ENCODE measurements at regions not wholly inside any gene's neighbourhood (a gene's known extent, or its start where the extent isn't known, plus 50 kb on each side); places are given as distances from the start of the nearest gene placed in this dataset.
A peak's percentile ranks its signal among the peaks of the same experiment; 100 is the strongest.

GRCh38 chr14:76595266-76595665, 166.0 kb upstream of the VASH1 start:
- 8 to 18% methylated on average over 5 of the region's 5 CpGs for WGBS, 2 experiments (ENCODE audit: low coverage in 1 of 2, low lambda C conversion rate in 2 of 2, missing lambda C conversion rate in 2 of 2)
- Histone ChIP-seq H3K4me1 (ENCODE audit: insufficient read depth) (no peaks in the 10 kb centered on the region), H3K9me3 (ENCODE audit: low read depth) (no peaks in the 10 kb centered on the region), H3K27me3 (replicated peaks; ENCODE audit: insufficient read depth) (peaks cover 6% of the 10 kb centered on the region; the same call in 1 of the 2 replicates), H3K4me2 (ENCODE audit: unreplicated experiment) (no peak overlapping the region), H3K9ac (no peak overlapping the region), H3F3A (ENCODE audit: insufficient read depth) (no peaks in the 10 kb centered on the region), H2AFZ (no peak overlapping the region), H4K20me1 (ENCODE audit: insufficient read depth) (no peaks in the 10 kb centered on the region), H3K27ac (no peak overlapping the region), H3K9me2 (ENCODE audit: insufficient read depth) (no peaks in the 10 kb centered on the region), H3K36me3 (ENCODE audit: low read depth) (no peaks in the 10 kb centered on the region), H3K4me3 (no peak overlapping the region), H3K79me2 (ENCODE audit: insufficient read depth) (no peaks in the 10 kb centered on the region)
- in situ Hi-C loops (cut with MboI), result no loop called here
- TF ChIP-seq EZH2phosphoT487 (IDR thresholded peaks at IDR 0.05; ENCODE audit: insufficient read depth, low read depth) (no peak), EZH2 (IDR thresholded peaks at IDR 0.05; ENCODE audit: insufficient read depth, poor library complexity, severe bottlenecking) (no peak)
- peak; percentile 1 for DNase-seq

- in situ Hi-C loops (cut with MboI), result no loop called here
- no peaks in the 10 kb centered on the region for H4K20me1 ChIP-seq (ENCODE audit: insufficient read depth)
- H3F3A ChIP-seq (ENCODE audit: insufficient read depth), result no peaks in the 10 kb centered on the region
- H3K36me3 ChIP-seq (ENCODE audit: low read depth), result no peaks in the 10 kb centered on the region
- DNase-seq, result no peak
- no peak overlapping the region for H3K9ac ChIP-seq
- H3K4me3 ChIP-seq, result no peak overlapping the region
- no peak overlapping the region for H3K4me2 ChIP-seq (ENCODE audit: unreplicated experiment)
- H3K27me3 ChIP-seq (replicated peaks; ENCODE audit: insufficient read depth), result peaks cover 6% of the 10 kb centered on the region; the same call in 1 of the 2 replicates
- H3K9me2 ChIP-seq (ENCODE audit: insufficient read depth), result no peaks in the 10 kb centered on the region
- H3K9me3 ChIP-seq (ENCODE audit: low read depth), result no peaks in the 10 kb centered on the region
- no peak overlapping the region for H2AFZ ChIP-seq
- H3K79me2 ChIP-seq (ENCODE audit: insufficient read depth), result no peaks in the 10 kb centered on the region
- no peak overlapping the region for H3K27ac ChIP-seq
- WGBS, 2 experiments (ENCODE audit: low coverage in 1 of 2, low lambda C conversion rate in 2 of 2, missing lambda C conversion rate in 2 of 2), result 2 to 5% methylated on average over 3 of the region's 3 CpGs
- no peak for TF ChIP-seq EZH2 (IDR thresholded peaks at IDR 0.05; ENCODE audit: insufficient read depth, poor library complexity, severe bottlenecking)
- no peak for TF ChIP-seq EZH2phosphoT487 (IDR thresholded peaks at IDR 0.05; ENCODE audit: insufficient read depth, low read depth)
- no peaks in the 10 kb centered on the region for H3K4me1 ChIP-seq (ENCODE audit: insufficient read depth)
These were observed 163.9 kb upstream of the VASH1 start for GRCh38 chr14:76597387-76597786.

DNA sequence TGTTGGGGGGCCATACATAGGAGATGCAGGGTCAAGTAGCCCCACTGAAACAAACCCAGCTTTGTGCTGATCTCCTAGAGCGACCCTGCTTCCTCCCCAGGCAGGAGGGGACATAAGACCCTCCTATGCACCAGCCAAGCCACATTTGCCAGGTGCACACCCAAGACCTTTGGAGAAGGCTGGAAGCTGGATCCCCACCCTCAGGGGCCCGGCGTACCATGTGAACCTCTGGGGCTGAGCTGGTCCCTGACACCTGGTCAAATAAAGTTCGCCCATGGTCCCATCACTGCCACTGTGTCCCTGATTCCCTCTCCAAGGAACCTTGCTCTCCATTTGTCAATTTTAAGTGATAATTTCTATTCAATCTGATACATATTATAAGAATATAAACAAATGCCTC, 162.1 kb upstream of the VASH1 start:
- H3K4me1 ChIP-seq (ENCODE audit: insufficient read depth), result no peaks in the 10 kb centered on the region
- no peak overlapping the region for H3K27ac ChIP-seq
- H3K4me3 ChIP-seq, result no peak overlapping the region
- H3K36me3 ChIP-seq (ENCODE audit: low read depth), result no peaks in the 10 kb centered on the region
- H3K9me3 ChIP-seq (ENCODE audit: low read depth), result no peaks in the 10 kb centered on the region
- H2AFZ ChIP-seq, result no peak overlapping the region
- H3K9me2 ChIP-seq (ENCODE audit: insufficient read depth), result no peaks in the 10 kb centered on the region
- no peak overlapping the region for H3K4me2 ChIP-seq (ENCODE audit: unreplicated experiment)
- 40 to 54% methylated on average over 4 of the region's 4 CpGs for WGBS, 2 experiments (ENCODE audit: low coverage in 1 of 2, low lambda C conversion rate in 2 of 2, missing lambda C conversion rate in 2 of 2)
- no peak overlapping the region for H3K9ac ChIP-seq
- H4K20me1 ChIP-seq (ENCODE audit: insufficient read depth), result no peaks in the 10 kb centered on the region
- no peak for DNase-seq
- H3K79me2 ChIP-seq (ENCODE audit: insufficient read depth), result no peaks in the 10 kb centered on the region
- H3K27me3 ChIP-seq (replicated peaks; ENCODE audit: insufficient read depth), result peaks cover 6% of the 10 kb centered on the region; the same call in 1 of the 2 replicates
- H3F3A ChIP-seq (ENCODE audit: insufficient read depth), result no peaks in the 10 kb centered on the region
- in situ Hi-C loops (cut with MboI), result no loop called here
- no peak for TF ChIP-seq EZH2phosphoT487 (IDR thresholded peaks at IDR 0.05; ENCODE audit: insufficient read depth, low read depth)
- no peak for TF ChIP-seq EZH2 (IDR thresholded peaks at IDR 0.05; ENCODE audit: insufficient read depth, poor library complexity, severe bottlenecking)

- H4K20me1 ChIP-seq (ENCODE audit: insufficient read depth), result no peaks in the 10 kb centered on the region
- no peaks in the 10 kb centered on the region for H3K9me2 ChIP-seq (ENCODE audit: insufficient read depth)
- TF ChIP-seq EZH2phosphoT487 (IDR thresholded peaks at IDR 0.05; ENCODE audit: insufficient read depth, low read depth) (no peak), EZH2 (IDR thresholded peaks at IDR 0.05; ENCODE audit: insufficient read depth, poor library complexity, severe bottlenecking) (no peak)
- no peaks in the 10 kb centered on the region for H3K36me3 ChIP-seq (ENCODE audit: low read depth)
- DNase-seq, result no peak
- peaks cover 6% of the 10 kb centered on the region; the same call in 1 of the 2 replicates for H3K27me3 ChIP-seq (replicated peaks; ENCODE audit: insufficient read depth)
- H3K27ac ChIP-seq, result no peak overlapping the region
- no peak overlapping the region for H3K4me2 ChIP-seq (ENCODE audit: unreplicated experiment)
- no peak overlapping the region for H3K9ac ChIP-seq
- H3K4me1 ChIP-seq (ENCODE audit: insufficient read depth), result no peaks in the 10 kb centered on the region
- WGBS, 2 experiments (ENCODE audit: low coverage in 1 of 2, low lambda C conversion rate in 2 of 2, missing lambda C conversion rate in 2 of 2), result 35 to 42% methylated on average over 13 of the region's 13 CpGs
- in situ Hi-C loops (cut with MboI), result no loop called here
- no peak overlapping the region for H3K4me3 ChIP-seq
- no peaks in the 10 kb centered on the region for H3K9me3 ChIP-seq (ENCODE audit: low read depth)
- H3F3A ChIP-seq (ENCODE audit: insufficient read depth), result no peaks in the 10 kb centered on the region
- no peaks in the 10 kb centered on the region for H3K79me2 ChIP-seq (ENCODE audit: insufficient read depth)
- no peak overlapping the region for H2AFZ ChIP-seq
These were observed 161.5 kb upstream of the VASH1 start for GRCh38 chr14:76599559-76600287.

Measured in GM23248 (cell line).